ENCODE measurements at regions not wholly inside any gene's neighbourhood (a gene's known extent, or its start where the extent isn't known, plus 50 kb on each side); places are given as distances from the start of the nearest gene placed in this dataset.

DNA sequence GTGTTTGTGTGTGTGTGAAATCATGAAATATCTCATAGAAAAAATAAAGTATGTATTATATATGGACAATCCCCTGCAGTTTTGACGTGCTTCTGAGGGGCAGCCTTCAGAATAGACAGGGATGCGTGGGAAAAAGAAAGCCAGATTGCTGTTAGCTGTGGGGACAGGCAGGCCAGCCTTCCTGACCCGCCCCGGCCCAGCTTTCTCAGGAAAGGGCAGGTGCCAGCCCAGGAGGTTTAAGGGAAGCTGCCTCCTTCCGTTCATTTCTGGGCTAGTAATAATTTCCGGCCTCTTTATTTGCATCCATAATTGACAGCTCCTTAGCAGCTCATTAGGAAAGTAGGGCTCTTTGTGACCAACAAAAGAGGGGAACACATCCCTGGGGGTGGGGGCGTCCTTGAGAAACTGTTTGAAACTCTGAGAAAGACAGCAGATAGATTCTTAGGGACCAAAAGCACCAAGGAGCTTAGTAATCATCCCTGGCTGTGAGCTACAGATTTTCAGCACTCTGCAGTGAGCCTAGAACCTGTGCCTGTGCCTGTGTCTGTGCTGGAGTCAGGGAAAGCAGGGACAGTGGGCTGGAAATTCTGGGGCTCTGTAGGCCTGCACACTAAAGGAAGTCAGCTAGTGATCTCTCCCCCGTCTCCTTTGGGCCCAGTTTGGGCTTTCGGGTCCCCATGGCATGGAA is 632.9 kb upstream of the CADM1 start:
- no peak overlapping the region for H3K4me3 Mint-ChIP-seq
- Histone ChIP-seq H3K27me3 (ENCODE audit: control insufficient read depth, insufficient read depth, low read length) (no peaks in the 10 kb centered on the region), H3K27ac (ENCODE audit: low read length) (no peak overlapping the region), H3K4me1 (ENCODE audit: control insufficient read depth, insufficient read depth, low read length) (no peaks in the 10 kb centered on the region), H3K36me3 (ENCODE audit: control insufficient read depth, insufficient read depth, low read length) (no peaks in the 10 kb centered on the region), H3K4me3 (ENCODE audit: low read length) (no peak overlapping the region), H3K9me3 (ENCODE audit: control insufficient read depth, insufficient read depth, low read length) (no peaks in the 10 kb centered on the region)
- intact Hi-C loops (cut with micrococcal nuclease): no loop called here
- H3K36me3 Mint-ChIP-seq: no peaks in the 10 kb centered on the region
- no peak for DNase-seq
- no peaks in the 10 kb centered on the region for H3K4me1 Mint-ChIP-seq
- H3K9me3 Mint-ChIP-seq: peaks cover 0 to 2% of the 10 kb centered on the region in 2 donors
- no peak overlapping the region for H3K27ac Mint-ChIP-seq
- H3K27me3 Mint-ChIP-seq (ENCODE audit: low read depth in 2 of 2): peaks cover 15 to 32% of the 10 kb centered on the region in 2 donors
- WGBS (ENCODE audit: insufficient coverage): 46% methylated on average over 9 of the region's 9 CpGs
- ATAC-seq: no peak
- TF ChIP-seq CTCF (IDR thresholded peaks at IDR 0.05): no peak

DNA sequence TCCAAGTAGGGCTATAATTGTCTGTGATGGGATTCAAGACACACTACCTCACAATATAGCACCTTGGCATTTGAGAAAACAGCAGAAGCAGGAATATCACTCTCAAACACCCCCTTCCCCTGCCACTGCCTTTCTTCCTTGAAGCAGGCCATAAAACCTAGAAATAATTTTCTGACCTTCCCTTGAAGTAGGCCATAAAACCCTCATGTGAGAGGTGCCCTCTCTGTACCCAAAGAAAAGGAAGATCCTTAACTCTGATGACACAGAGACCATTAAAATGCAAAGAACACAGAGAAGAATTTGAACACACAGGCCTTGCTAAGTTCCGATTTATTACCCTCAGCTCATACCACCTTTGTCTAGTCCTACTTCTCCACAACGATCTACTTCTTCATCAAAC is 631.7 kb upstream of the CADM1 start:
- no peak for ATAC-seq
- no peak overlapping the region for H3K27ac Mint-ChIP-seq
- no peak overlapping the region for H3K27ac ChIP-seq (ENCODE audit: low read length)

GRCh38 chr11:116134450-116134849 is 630.2 kb upstream of the CADM1 start:
- H3K4me3 Mint-ChIP-seq: no peak overlapping the region
- peaks cover 9 to 18% of the 10 kb centered on the region in 2 donors for H3K27me3 Mint-ChIP-seq (ENCODE audit: low read depth in 2 of 2)
- Histone ChIP-seq H3K36me3 (ENCODE audit: control insufficient read depth, insufficient read depth, low read length) (no peaks in the 10 kb centered on the region), H3K4me3 (ENCODE audit: low read length) (no peak overlapping the region), H3K9me3 (ENCODE audit: control insufficient read depth, insufficient read depth, low read length) (no peaks in the 10 kb centered on the region), H3K27ac (ENCODE audit: low read length) (no peak overlapping the region), H3K27me3 (ENCODE audit: control insufficient read depth, insufficient read depth, low read length) (no peaks in the 10 kb centered on the region), H3K4me1 (ENCODE audit: control insufficient read depth, insufficient read depth, low read length) (no peaks in the 10 kb centered on the region)
- H3K4me1 Mint-ChIP-seq: no peaks in the 10 kb centered on the region
- WGBS (ENCODE audit: insufficient coverage): 100% methylated on average over 1 of the region's 1 CpG
- TF ChIP-seq CTCF (IDR thresholded peaks at IDR 0.05): no peak
- ATAC-seq: no peak
- H3K9me3 Mint-ChIP-seq: no peaks in the 10 kb centered on the region
- DNase-seq: no peak
- no peaks in the 10 kb centered on the region for H3K36me3 Mint-ChIP-seq
- no peak overlapping the region for H3K27ac Mint-ChIP-seq
- intact Hi-C loops (cut with micrococcal nuclease): no loop called here

More for the DNA sequence above, 631.7 kb upstream of the CADM1 start:
- Mint-ChIP-seq H3K36me3 (no peaks in the 10 kb centered on the region), H3K9me3 (peaks cover 0 to 2% of the 10 kb centered on the region in 2 donors), H3K27me3 (ENCODE audit: low read depth in 2 of 2) (peaks cover 12 to 20% of the 10 kb centered on the region in 2 donors), H3K4me1 (no peaks in the 10 kb centered on the region), H3K4me3 (no peak overlapping the region)
- 85% methylated on average over 2 of the region's 2 CpGs for WGBS (ENCODE audit: insufficient coverage)
- Histone ChIP-seq H3K4me1 (ENCODE audit: control insufficient read depth, insufficient read depth, low read length) (no peaks in the 10 kb centered on the region), H3K27me3 (ENCODE audit: control insufficient read depth, insufficient read depth, low read length) (no peaks in the 10 kb centered on the region), H3K4me3 (ENCODE audit: low read length) (no peak overlapping the region), H3K9me3 (ENCODE audit: control insufficient read depth, insufficient read depth, low read length) (no peaks in the 10 kb centered on the region), H3K36me3 (ENCODE audit: control insufficient read depth, insufficient read depth, low read length) (no peaks in the 10 kb centered on the region)
- no peak for TF ChIP-seq CTCF (IDR thresholded peaks at IDR 0.05)
- DNase-seq: no peak
- intact Hi-C loops (cut with micrococcal nuclease): no loop called here
